GM23248 (cell line): ENCODE measurements at regions not wholly inside any gene's neighbourhood (a gene's known extent, or its start where the extent isn't known, plus 50 kb on each side); places are given as distances from the start of the nearest gene placed in this dataset.

Experiments used
- DNase-seq: peaks from one replicate; pipeline ENCODE4 v3.0.0-alpha.2; 2015
- H2AFZ ChIP-seq: fragments of 200-600 bp; sonication (generic); 2 replicates; pipeline ENCODE4 v1.6.1; 2016; ENCODE audit warnings: antibody characterized with exemption
- H3F3A ChIP-seq: fragments of 200-600 bp; sonication (generic); 2 replicates; pipeline ENCODE4 v1.6.1; 2016; ENCODE audit warnings: mild to moderate bottlenecking, antibody characterized with exemption, mixed run types; ENCODE audit not compliant: insufficient read depth
- H3K27ac ChIP-seq: fragments of 200-600 bp; sonication (generic); 2 replicates; pipeline ENCODE4 v1.5.1; 2016; ENCODE audit warnings: mild to moderate bottlenecking
- H3K27me3 ChIP-seq: fragments of 200-600 bp; sonication (generic); replicated peaks from 2 replicates; pipeline ENCODE4 v1.6.1; 2016; ENCODE audit warnings: mild to moderate bottlenecking; ENCODE audit not compliant: insufficient read depth
- H3K36me3 ChIP-seq: fragments of 200-600 bp; sonication (generic); 2 replicates; pipeline ENCODE4 v1.6.1; 2016; ENCODE audit warnings: low read depth, mild to moderate bottlenecking
- H3K4me1 ChIP-seq: fragments of 200-600 bp; sonication (generic); 2 replicates; pipeline ENCODE4 v1.6.1; 2016; ENCODE audit warnings: mild to moderate bottlenecking; ENCODE audit not compliant: insufficient read depth
- H3K4me2 ChIP-seq: fragments of 200-600 bp; sonication (generic); one replicate; pipeline ENCODE4 v1.6.1; 2016; ENCODE audit warnings: mild to moderate bottlenecking; ENCODE audit not compliant: unreplicated experiment
- H3K4me3 ChIP-seq: fragments of 200-600 bp; sonication (generic); 2 replicates; pipeline ENCODE4 v1.5.1; 2016; ENCODE audit warnings: mild to moderate bottlenecking
- H3K79me2 ChIP-seq: fragments of 200-600 bp; sonication (generic); 2 replicates; pipeline ENCODE4 v1.6.1; 2016; ENCODE audit warnings: mild to moderate bottlenecking; ENCODE audit not compliant: insufficient read depth
- H3K9ac ChIP-seq: fragments of 200-600 bp; sonication (generic); 2 replicates; pipeline ENCODE4 v1.6.1; 2016; ENCODE audit warnings: mild to moderate bottlenecking
- H3K9me2 ChIP-seq: fragments of 200-600 bp; sonication (generic); 2 replicates; pipeline ENCODE4 v1.6.1; 2016; ENCODE audit warnings: mixed run types, mild to moderate bottlenecking, moderate library complexity; ENCODE audit not compliant: insufficient read depth
- H3K9me3 ChIP-seq: fragments of 200-600 bp; sonication (generic); one replicate; pipeline ENCODE4 v1.6.1; 2017; ENCODE audit warnings: low read depth
- H4K20me1 ChIP-seq: fragments of 200-600 bp; sonication (generic); 2 replicates; pipeline ENCODE4 v1.6.0; 2016; ENCODE audit not compliant: insufficient read depth
- EZH2 ChIP-seq: fragments of 200-600 bp; sonication (generic); IDR thresholded peaks from 2 replicates; pipeline ENCODE4 v1.6.1; 2018; ENCODE audit warnings: antibody characterized with exemption, mild to moderate bottlenecking; ENCODE audit not compliant: insufficient read depth, poor library complexity, severe bottlenecking
- EZH2phosphoT487 ChIP-seq: fragments of 200-600 bp; sonication (generic); IDR thresholded peaks from 2 replicates; pipeline ENCODE4 v1.6.1; 2018; ENCODE audit warnings: antibody characterized with exemption, moderate library complexity, mild to moderate bottlenecking, low read depth; ENCODE audit not compliant: insufficient read depth
- WGBS, 2 experiments: methylation state at CpG; one replicate each; pipeline ENCODE4 v1.1.6; 2015 to 2017; ENCODE audit warnings: low lambda C conversion rate in 2 of 2, low coverage in 1 of 2; ENCODE audit errors: missing lambda C conversion rate in 2 of 2; 5-methylcytosine and 5-hydroxymethylcytosine counted together
- in situ Hi-C: fragments of 300-500 bp; cut with MboI; formaldehyde crosslinking; loops from 2 replicates; pipeline ENCODE4 v1.15.0; 2020

GRCh38 chr15:36265422-36265821 is 314.0 kb upstream of the CDIN1 start:
- H3K4me1 ChIP-seq, result no peaks in the 10 kb centered on the region
- no peak overlapping the region for H3K4me2 ChIP-seq
- H3K9me2 ChIP-seq, result no peaks in the 10 kb centered on the region
- no peak overlapping the region for H3K9ac ChIP-seq
- TF ChIP-seq EZH2 (no peak), EZH2phosphoT487 (no peak)
- no peak overlapping the region for H2AFZ ChIP-seq
- no peaks in the 10 kb centered on the region for H4K20me1 ChIP-seq
- H3K79me2 ChIP-seq, result no peaks in the 10 kb centered on the region
- WGBS, 2 experiments, result 96 to 100% methylated on average over 1 of the region's 1 CpG
- no peaks in the 10 kb centered on the region for H3K9me3 ChIP-seq
- no peaks in the 10 kb centered on the region for H3K36me3 ChIP-seq
- no peak overlapping the region for H3K27ac ChIP-seq
- H3K4me3 ChIP-seq, result no peak overlapping the region
- in situ Hi-C loops, result no loop called here
- peak; percentile 40 for DNase-seq
- no peaks in the 10 kb centered on the region for H3K27me3 ChIP-seq
- H3F3A ChIP-seq, result no peaks in the 10 kb centered on the region

DNA sequence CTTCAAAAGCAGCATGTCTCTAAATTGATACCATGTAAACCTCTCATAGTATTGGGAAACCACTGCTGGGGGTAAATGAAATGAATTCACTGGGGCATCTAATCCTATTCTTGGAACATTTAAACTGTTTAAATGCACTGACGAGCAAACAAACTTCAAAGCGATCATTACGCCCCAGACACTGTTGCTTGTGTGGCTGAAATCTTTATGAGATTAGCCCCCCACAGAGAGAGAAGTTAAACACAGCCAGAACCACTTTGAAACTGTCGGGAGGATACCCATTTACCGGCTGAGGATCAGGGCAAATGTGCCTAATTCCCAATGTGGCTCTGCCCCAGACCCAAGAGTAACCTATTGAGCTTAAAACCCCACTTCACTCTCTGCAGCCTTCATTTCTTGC is 308.4 kb upstream of the CDIN1 start:
- no peak overlapping the region for H3K4me2 ChIP-seq
- H3K36me3 ChIP-seq, result no peaks in the 10 kb centered on the region
- H3K27ac ChIP-seq, result no peak overlapping the region
- peaks cover under 1% of the 10 kb centered on the region for H3K9me3 ChIP-seq
- H3K9ac ChIP-seq, result no peak overlapping the region
- H3K79me2 ChIP-seq, result no peaks in the 10 kb centered on the region
- in situ Hi-C loops, result no loop called here
- TF ChIP-seq EZH2phosphoT487, result no peak
- no peak for TF ChIP-seq EZH2
- H3K27me3 ChIP-seq, result no peaks in the 10 kb centered on the region
- no peak for DNase-seq
- H3F3A ChIP-seq, result no peaks in the 10 kb centered on the region
- no peak overlapping the region for H2AFZ ChIP-seq
- no peak overlapping the region for H3K4me3 ChIP-seq
- no peaks in the 10 kb centered on the region for H3K4me1 ChIP-seq
- H4K20me1 ChIP-seq, result no peaks in the 10 kb centered on the region
- H3K9me2 ChIP-seq, result no peaks in the 10 kb centered on the region
- 86 to 91% methylated on average over 5 of the region's 5 CpGs for WGBS, 2 experiments

- H3K4me2 ChIP-seq, result no peak overlapping the region
- H3K4me3 ChIP-seq, result no peak overlapping the region
- no peaks in the 10 kb centered on the region for H3K36me3 ChIP-seq
- H3K9me2 ChIP-seq, result no peaks in the 10 kb centered on the region
- H2AFZ ChIP-seq, result no peak overlapping the region
- H3K79me2 ChIP-seq, result no peaks in the 10 kb centered on the region
- H3K4me1 ChIP-seq, result no peaks in the 10 kb centered on the region
- 55 to 59% methylated on average over 2 of the region's 2 CpGs for WGBS, 2 experiments
- in situ Hi-C loops, result no loop called here
- no peak for TF ChIP-seq EZH2phosphoT487
- no peaks in the 10 kb centered on the region for H3F3A ChIP-seq
- H4K20me1 ChIP-seq, result no peaks in the 10 kb centered on the region
- H3K9me3 ChIP-seq, result peaks cover 7% of the 10 kb centered on the region
- no peak for DNase-seq
- H3K9ac ChIP-seq, result no peak overlapping the region
- H3K27me3 ChIP-seq, result no peaks in the 10 kb centered on the region
- no peak overlapping the region for H3K27ac ChIP-seq
Measured at GRCh38 chr15:36275656-36276055, 303.8 kb upstream of the CDIN1 start.

DNA sequence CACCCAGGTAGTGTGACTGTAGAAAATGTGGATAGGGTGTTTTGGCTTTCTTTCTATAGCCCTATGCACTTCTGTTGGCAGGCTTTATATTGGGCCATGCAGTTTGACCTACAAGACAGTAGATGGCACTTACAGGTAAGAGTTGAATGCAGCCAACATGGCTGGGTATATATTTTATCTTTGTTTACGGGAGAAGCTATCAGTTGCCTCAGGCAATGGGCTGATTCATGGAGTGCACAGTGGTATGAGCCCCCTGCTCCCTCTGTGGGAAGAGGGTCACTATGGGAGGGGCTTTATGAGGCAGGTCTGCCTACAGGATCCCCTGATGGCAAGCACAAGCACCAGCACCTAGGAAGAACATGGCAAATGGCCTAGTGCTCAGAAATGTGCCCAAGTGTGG is 301.2 kb upstream of the CDIN1 start:
- Histone ChIP-seq H4K20me1 (no peaks in the 10 kb centered on the region), H3K9ac (no peak overlapping the region), H3K4me3 (no peak overlapping the region), H2AFZ (no peak overlapping the region), H3K4me1 (no peaks in the 10 kb centered on the region), H3K27ac (no peak overlapping the region), H3K79me2 (no peaks in the 10 kb centered on the region), H3K36me3 (no peaks in the 10 kb centered on the region), H3K4me2 (no peak overlapping the region), H3K9me2 (no peaks in the 10 kb centered on the region), H3K9me3 (peaks cover 7% of the 10 kb centered on the region), H3F3A (no peaks in the 10 kb centered on the region), H3K27me3 (no peaks in the 10 kb centered on the region)
- in situ Hi-C loops, result no loop called here
- TF ChIP-seq EZH2, result no peak
- TF ChIP-seq EZH2phosphoT487, result no peak
- peak; percentile 14 for DNase-seq
- WGBS, 2 experiments, result 47 to 64% methylated on average over 1 of the region's 1 CpG

GRCh38 chr15:36282821-36283220 is 296.6 kb upstream of the CDIN1 start:
- no peak overlapping the region for H3K4me3 ChIP-seq
- no peaks in the 10 kb centered on the region for H4K20me1 ChIP-seq
- H3K9me3 ChIP-seq, result no peaks in the 10 kb centered on the region
- H3K9ac ChIP-seq, result no peak overlapping the region
- H3K27me3 ChIP-seq, result no peaks in the 10 kb centered on the region
- in situ Hi-C loops, result no loop called here
- WGBS, 2 experiments, result 88 to 97% methylated on average over 1 of the region's 1 CpG
- DNase-seq, result no peak
- no peaks in the 10 kb centered on the region for H3K9me2 ChIP-seq
- H3F3A ChIP-seq, result no peaks in the 10 kb centered on the region
- H3K27ac ChIP-seq, result no peak overlapping the region
- no peak overlapping the region for H3K4me2 ChIP-seq
- TF ChIP-seq EZH2 (no peak), EZH2phosphoT487 (no peak)
- no peaks in the 10 kb centered on the region for H3K4me1 ChIP-seq
- no peak overlapping the region for H2AFZ ChIP-seq
- H3K79me2 ChIP-seq, result no peaks in the 10 kb centered on the region
- no peaks in the 10 kb centered on the region for H3K36me3 ChIP-seq
